ENCODE measurements at regions not wholly inside any gene's neighbourhood (a gene's known extent, or its start where the extent isn't known, plus 50 kb on each side); places are given as distances from the start of the nearest gene placed in this dataset.
"Not testable (repeated sequence)": the region's sequence is repeated elsewhere in the genome, so short reads cannot be mapped to it uniquely, and the experiment has no call there.

GRCh38 chr13:65937251-65937650, 1292.9 kb downstream of the PCDH9 start:
- no peak for DNase-seq

- no peak for DNase-seq
Measured at GRCh38 chr13:65936249-65936648, 1293.9 kb downstream of the PCDH9 start.

- no peak for DNase-seq
Measured at GRCh38 chr13:65932587-65933239, 1297.4 kb downstream of the PCDH9 start.

GRCh38 chr13:65932013-65932412, 1298.1 kb downstream of the PCDH9 start:
- DNase-seq, result no peak

GRCh38 chr13:65929436-65929835, 1300.7 kb downstream of the PCDH9 start:
- DNase-seq, result no peak

GRCh38 chr13:65926750-65927171, 1303.4 kb downstream of the PCDH9 start:
- DNase-seq, result peak; percentile 4

- DNase-seq, result not testable (repeated sequence)
Measured at GRCh38 chr13:65922846-65923245, 1307.3 kb downstream of the PCDH9 start.

- no peak for DNase-seq
Measured at GRCh38 chr13:65921933-65922332, 1308.2 kb downstream of the PCDH9 start.

GRCh38 chr13:65917731-65918130, 1312.4 kb downstream of the PCDH9 start:
- no peak for DNase-seq

GRCh38 chr13:65915195-65915594, 1314.9 kb downstream of the PCDH9 start:
- no peak for DNase-seq

- no peak for DNase-seq
Measured at GRCh38 chr13:65914716-65915115, 1315.4 kb downstream of the PCDH9 start.

GRCh38 chr13:65913173-65913572, 1317.0 kb downstream of the PCDH9 start:
- DNase-seq, result no peak

- no peak for DNase-seq
Measured at GRCh38 chr13:65912516-65912915, 1317.6 kb downstream of the PCDH9 start.

GRCh38 chr13:65911546-65912193, 1318.5 kb downstream of the PCDH9 start:
- DNase-seq, result no peak

GRCh38 chr13:65909501-65909900, 1320.6 kb downstream of the PCDH9 start:
- DNase-seq, result no peak

GRCh38 chr13:65907666-65908525, 1322.2 kb downstream of the PCDH9 start:
- no peak for DNase-seq

GRCh38 chr13:65901723-65902122, 1328.4 kb downstream of the PCDH9 start:
- DNase-seq, result no peak

GRCh38 chr13:65894049-65894448, 1336.1 kb downstream of the PCDH9 start:
- DNase-seq, result no peak

- no peak for DNase-seq
Measured at GRCh38 chr13:65892859-65893258, 1337.3 kb downstream of the PCDH9 start.

- no peak for DNase-seq
Measured at GRCh38 chr13:65889368-65889767, 1340.8 kb downstream of the PCDH9 start.

GRCh38 chr13:65882810-65883209, 1347.3 kb downstream of the PCDH9 start:
- DNase-seq, result no peak

GRCh38 chr13:65881561-65882155, 1348.5 kb downstream of the PCDH9 start:
- no peak for DNase-seq

- no peak for DNase-seq
Measured at GRCh38 chr13:65875031-65875430, 1355.1 kb downstream of the PCDH9 start.
